OCI-LY7 (cell line): ENCODE measurements at regions not wholly inside any gene's neighbourhood (a gene's known extent, or its start where the extent isn't known, plus 50 kb on each side); places are given as distances from the start of the nearest gene placed in this dataset.

ENCODE experiments used
- BruUV-seq: library from RNA; stranded (reverse); fragments of 400-500 nt; replicated peaks from 2 replicates; lab custom pipeline; 2021; lab: Mats Ljungman, UMichigan
- CTCF ChIA-PET: fragments of 300-600 bp; sonication (Branson Sonifier 250); formaldehyde crosslinking; loops from one replicate; lab custom pipeline; 2022; ENCODE audit warnings: antibody characterized with exemption; ENCODE audit not compliant: unreplicated experiment; lab: Charles Lee
- POLR2A ChIA-PET: fragments of 300-600 bp; sonication (Branson Sonifier 250); formaldehyde crosslinking; loops from one replicate; lab custom pipeline; 2022; ENCODE audit warnings: antibody characterized with exemption; lab: Charles Lee
- DNase-seq: peaks from one replicate; pipeline ENCODE4 v3.0.0-alpha.2; 2015; ENCODE audit warnings: low spot score
- H2AFZ ChIP-seq: fragments of 200-600 bp; sonication (generic), shearing (Covaris generic); 2 replicates; pipeline ENCODE4 v1.6.1; 2014; ENCODE audit warnings: mild to moderate bottlenecking, antibody characterized with exemption, low read length, moderate library complexity
- H3K27ac ChIP-seq: fragments of 200-600 bp; sonication (generic); 2 replicates; pipeline ENCODE4 v1.5.1; 2014; ENCODE audit warnings: mixed run types, low read depth, mild to moderate bottlenecking, moderate library complexity, low read length, inconsistent platforms; ENCODE audit not compliant: poor library complexity, severe bottlenecking
- H3K36me3 ChIP-seq: fragments of 200-600 bp; sonication (generic); 2 replicates; pipeline ENCODE4 v1.6.1; 2014; ENCODE audit warnings: mild to moderate bottlenecking, antibody characterized with exemption, low read length, moderate library complexity, mixed read lengths; ENCODE audit not compliant: insufficient read depth
- H3K4me1 ChIP-seq: fragments of 200-600 bp; sonication (generic); 2 replicates; pipeline ENCODE4 v1.5.1; 2014; ENCODE audit warnings: mild to moderate bottlenecking, low read length; ENCODE audit not compliant: insufficient read depth, poor library complexity, severe bottlenecking
- H3K4me2 ChIP-seq: fragments of 200-600 bp; sonication (generic); 2 replicates; pipeline ENCODE4 v1.6.1; 2014; ENCODE audit warnings: mild to moderate bottlenecking, low read length
- H3K4me3 ChIP-seq: fragments of 200-600 bp; sonication (generic); 2 replicates; pipeline ENCODE4 v1.5.1; 2014; ENCODE audit warnings: mild to moderate bottlenecking, low read depth, low read length; ENCODE audit not compliant: poor library complexity, severe bottlenecking
- H3K79me2 ChIP-seq: fragments of 200-600 bp; sonication (generic); 2 replicates; pipeline ENCODE4 v1.6.1; 2016; ENCODE audit warnings: low read depth, mild to moderate bottlenecking, low read length, moderate library complexity, mixed read lengths; ENCODE audit not compliant: insufficient read depth
- H3K9me2 ChIP-seq: fragments of 200-600 bp; sonication (generic); 2 replicates; pipeline ENCODE4 v1.6.1; 2016; ENCODE audit warnings: mild to moderate bottlenecking, low read length, mixed read lengths; ENCODE audit not compliant: insufficient read depth
- H3K9me3 ChIP-seq: fragments of 200-600 bp; sonication (generic); 2 replicates; pipeline ENCODE4 v1.6.1; 2014; ENCODE audit warnings: mild to moderate bottlenecking, mixed run types, low read length, mixed read lengths
- H4K20me1 ChIP-seq: fragments of 200-600 bp; sonication (generic); 2 replicates; pipeline ENCODE4 v1.6.1; 2014; ENCODE audit warnings: mild to moderate bottlenecking, antibody characterized with exemption, low read length, moderate library complexity, mixed read lengths; ENCODE audit not compliant: insufficient read depth
- EZH2phosphoT487 ChIP-seq: fragments of 200-600 bp; sonication (generic); IDR thresholded peaks from 2 replicates; pipeline ENCODE4 v1.6.1; 2018; ENCODE audit warnings: low read depth, borderline replicate concordance, mild to moderate bottlenecking, mixed run types, antibody characterized with exemption, low read length, moderate library complexity, mixed read lengths
- intact Hi-C: fragments of 100-400 bp; cut with micrococcal nuclease; formaldehyde crosslinking; loops from one replicate; pipeline ENCODE4 v1.10.0; 2022; ENCODE audit not compliant: unreplicated experiment
- TF ChIP-seq, protein P1 (sequence below): fragments of 200-600 bp; sonication (generic); conservative IDR thresholded peaks from 2 replicates; pipeline ENCODE4 v1.5.1; 2014; ENCODE audit warnings: mild to moderate bottlenecking, antibody characterized with exemption, low read length, moderate library complexity, mixed read lengths

DNA sequence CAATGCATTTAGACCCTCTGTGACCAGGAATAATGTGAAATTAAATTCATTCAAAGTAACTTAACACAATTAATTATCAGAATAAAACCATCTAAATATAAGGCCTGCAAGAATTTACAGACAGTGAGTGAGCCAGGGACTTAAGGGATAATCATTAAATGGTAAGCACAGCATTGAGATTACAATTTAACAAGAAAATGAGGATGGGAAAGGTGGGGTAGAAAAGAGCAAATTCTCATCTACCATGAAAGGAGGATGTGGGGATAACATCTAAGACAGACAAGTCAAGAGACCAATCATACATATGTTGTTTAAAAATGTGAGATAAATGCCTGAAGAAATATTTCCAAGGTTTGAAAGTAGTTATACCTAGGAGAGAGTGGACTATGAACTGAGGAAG is 259.3 kb upstream of the NT5C1B start:
- intact Hi-C loops = no loop called here
- no peak overlapping the region for H3K4me2 ChIP-seq
- H3K36me3 ChIP-seq = no peaks in the 10 kb centered on the region
- no peaks in the 10 kb centered on the region for H3K9me3 ChIP-seq
- no peak overlapping the region for H3K27ac ChIP-seq
- no peaks in the 10 kb centered on the region for H3K79me2 ChIP-seq
- H4K20me1 ChIP-seq = no peaks in the 10 kb centered on the region
- no peaks in the 10 kb centered on the region for H3K9me2 ChIP-seq
- POLR2A ChIA-PET = no interaction called here
- CTCF ChIA-PET = no interaction called here
- TF ChIP-seq, protein P1, sequence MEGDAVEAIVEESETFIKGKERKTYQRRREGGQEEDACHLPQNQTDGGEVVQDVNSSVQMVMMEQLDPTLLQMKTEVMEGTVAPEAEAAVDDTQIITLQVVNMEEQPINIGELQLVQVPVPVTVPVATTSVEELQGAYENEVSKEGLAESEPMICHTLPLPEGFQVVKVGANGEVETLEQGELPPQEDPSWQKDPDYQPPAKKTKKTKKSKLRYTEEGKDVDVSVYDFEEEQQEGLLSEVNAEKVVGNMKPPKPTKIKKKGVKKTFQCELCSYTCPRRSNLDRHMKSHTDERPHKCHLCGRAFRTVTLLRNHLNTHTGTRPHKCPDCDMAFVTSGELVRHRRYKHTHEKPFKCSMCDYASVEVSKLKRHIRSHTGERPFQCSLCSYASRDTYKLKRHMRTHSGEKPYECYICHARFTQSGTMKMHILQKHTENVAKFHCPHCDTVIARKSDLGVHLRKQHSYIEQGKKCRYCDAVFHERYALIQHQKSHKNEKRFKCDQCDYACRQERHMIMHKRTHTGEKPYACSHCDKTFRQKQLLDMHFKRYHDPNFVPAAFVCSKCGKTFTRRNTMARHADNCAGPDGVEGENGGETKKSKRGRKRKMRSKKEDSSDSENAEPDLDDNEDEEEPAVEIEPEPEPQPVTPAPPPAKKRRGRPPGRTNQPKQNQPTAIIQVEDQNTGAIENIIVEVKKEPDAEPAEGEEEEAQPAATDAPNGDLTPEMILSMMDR = no peak
- no TSS peak for BruUV-seq
- H3K4me1 ChIP-seq = no peaks in the 10 kb centered on the region
- DNase-seq = no peak
- no peak overlapping the region for H2AFZ ChIP-seq
- H3K4me3 ChIP-seq = no peak overlapping the region

DNA sequence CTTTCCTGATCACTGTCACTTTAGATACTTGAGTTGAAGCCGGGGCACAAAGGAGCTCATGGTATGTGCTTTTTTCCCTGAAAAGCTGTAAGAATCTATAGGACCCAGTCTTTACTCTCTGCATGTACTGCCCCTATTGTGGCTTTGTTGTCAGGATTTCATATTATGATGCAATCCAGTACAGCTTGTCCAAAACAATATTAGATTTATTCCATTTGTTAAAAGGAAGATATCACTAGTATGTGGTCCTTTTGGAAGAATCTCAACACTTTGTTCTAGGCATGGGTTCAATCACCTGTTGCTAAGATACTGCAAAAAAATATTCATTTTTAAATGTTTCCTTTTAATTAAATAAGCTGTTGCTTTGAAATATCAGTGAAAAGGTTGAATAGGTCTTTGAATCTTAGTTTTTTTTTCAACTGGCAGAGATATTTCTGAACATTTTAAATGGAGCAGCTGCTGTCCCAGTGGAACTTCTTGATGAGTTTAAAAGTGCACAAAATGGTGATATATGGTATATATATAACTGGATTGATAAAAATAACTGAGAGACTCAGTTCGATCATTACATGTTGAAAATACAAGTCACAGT is 256.6 kb upstream of the NT5C1B start:
- CTCF ChIA-PET = no interaction called here
- POLR2A ChIA-PET = interaction anchor here (1.1 to 1.5 kb wide), 3 partner anchors 9 to 183 kb away, joined by 3 to 4 read pairs (median 3); no protein-coding TSS in a partner anchor
- Histone ChIP-seq H3K4me2 (no peak overlapping the region), H3K9me2 (no peaks in the 10 kb centered on the region), H3K9me3 (no peaks in the 10 kb centered on the region), H2AFZ (no peak overlapping the region), H3K4me1 (no peaks in the 10 kb centered on the region), H4K20me1 (no peaks in the 10 kb centered on the region), H3K4me3 (no peak overlapping the region), H3K27ac (no peak overlapping the region), H3K36me3 (no peaks in the 10 kb centered on the region), H3K79me2 (no peaks in the 10 kb centered on the region)
- BruUV-seq = no TSS peak
- TF ChIP-seq, protein P1 = no peak
- no peak for TF ChIP-seq EZH2phosphoT487
- DNase-seq = no peak
- intact Hi-C loops = no loop called here

DNA sequence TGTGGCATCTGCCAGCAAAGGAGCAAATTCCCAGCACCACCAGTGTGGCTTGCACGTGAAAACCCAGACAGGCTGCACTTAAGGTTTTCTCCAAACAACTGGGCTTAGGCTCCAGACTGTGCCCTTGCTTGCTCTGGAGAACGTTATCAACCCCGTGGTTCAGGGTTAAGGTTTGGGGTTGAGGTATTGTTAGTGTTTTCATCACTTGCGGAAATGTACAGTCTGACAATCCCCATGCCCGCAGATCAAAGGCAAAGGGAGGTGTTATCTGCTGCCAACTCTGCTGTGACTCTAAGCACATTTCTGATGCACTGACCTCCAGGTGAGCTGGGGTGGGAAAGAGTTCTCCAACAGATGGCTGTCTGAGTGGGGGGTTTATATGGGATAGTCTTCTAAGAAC is 253.5 kb upstream of the NT5C1B start:
- Histone ChIP-seq H4K20me1 (no peaks in the 10 kb centered on the region), H3K79me2 (no peaks in the 10 kb centered on the region), H3K4me3 (no peak overlapping the region), H3K36me3 (no peaks in the 10 kb centered on the region), H3K9me2 (no peaks in the 10 kb centered on the region), H3K9me3 (no peaks in the 10 kb centered on the region), H3K4me2 (no peak overlapping the region), H3K27ac (no peak overlapping the region), H2AFZ (no peak overlapping the region), H3K4me1 (no peaks in the 10 kb centered on the region)
- CTCF ChIA-PET = no interaction called here
- no peak for TF ChIP-seq EZH2phosphoT487
- TF ChIP-seq, protein P1 = no peak
- BruUV-seq = no TSS peak
- DNase-seq = no peak
- intact Hi-C loops = no loop called here
- POLR2A ChIA-PET = interaction anchor here (1.3 kb wide), 1 partner anchor 13 kb away, joined by 3 read pairs; no protein-coding TSS in a partner anchor
